ENCODE measurements at regions not wholly inside any gene's neighbourhood (a gene's known extent, or its start where the extent isn't known, plus 50 kb on each side); places are given as distances from the start of the nearest gene placed in this dataset.

- H3K4me1 Mint-ChIP-seq: peaks cover 24% of the 10 kb centered on the region
- no peaks in the 10 kb centered on the region for H3K36me3 Mint-ChIP-seq
- no peak for DNase-seq (ENCODE audit: low spot score)
- no peak overlapping the region for H3K27ac Mint-ChIP-seq
- ChIA-PET CTCF (interaction anchor here (0.5 kb wide), 1 partner anchor 41 kb away, joined by 3 read pairs; no protein-coding TSS in a partner anchor), POLR2A (interaction anchor here (0.5 kb wide), 1 partner anchor 37 kb away, joined by 3 read pairs; no protein-coding TSS in a partner anchor)
- H3K27me3 Mint-ChIP-seq (ENCODE audit: low read depth): no peaks in the 10 kb centered on the region
- ATAC-seq: no peak
- no peaks in the 10 kb centered on the region for H3K9me3 Mint-ChIP-seq
- TF ChIP-seq NR1H2 (CRISPR knock-in tag; IDR thresholded peaks at IDR 0.05) (no peak), ZBTB21 (CRISPR knock-in tag; IDR thresholded peaks at IDR 0.05; ENCODE audit: borderline replicate concordance) (no peak), TEAD4 (CRISPR knock-in tag; IDR thresholded peaks at IDR 0.05) (no peak), MAX (CRISPR knock-in tag; IDR thresholded peaks at IDR 0.05) (no peak), GRHL2 (CRISPR knock-in tag; IDR thresholded peaks at IDR 0.05; ENCODE audit: insufficient replicate concordance, severe bottlenecking) (no peak), ZNF317 (CRISPR knock-in tag; IDR thresholded peaks at IDR 0.05; ENCODE audit: borderline replicate concordance, low read depth) (no peak), ATF1 (CRISPR knock-in tag; IDR thresholded peaks at IDR 0.05) (no peak), ATF6 (CRISPR knock-in tag; IDR thresholded peaks at IDR 0.05) (no peak), RORB (CRISPR knock-in tag; IDR thresholded peaks at IDR 0.05) (no peak), RELA (CRISPR knock-in tag; IDR thresholded peaks at IDR 0.05; ENCODE audit: borderline replicate concordance) (no peak), EMX1 (CRISPR knock-in tag; IDR thresholded peaks at IDR 0.05) (no peak), FOXP4 (CRISPR knock-in tag; IDR thresholded peaks at IDR 0.05) (no peak), MXD4 (CRISPR knock-in tag; IDR thresholded peaks at IDR 0.05; ENCODE audit: borderline replicate concordance) (no peak), TCF7 (CRISPR knock-in tag; IDR thresholded peaks at IDR 0.05; ENCODE audit: low read depth) (no peak), GTF2I (CRISPR knock-in tag; conservative IDR thresholded peaks at IDR 0.05) (no peak)
- no peak overlapping the region for H3K4me3 Mint-ChIP-seq
Observed at GRCh38 chr4:71236226-71236625, 102.6 kb upstream of the SLC4A4 start.

- CTCF ChIA-PET: no interaction called here
- ATAC-seq: no peak
- no peak overlapping the region for H3K27ac Mint-ChIP-seq
- no peak overlapping the region for H3K4me3 Mint-ChIP-seq
- DNase-seq (ENCODE audit: low spot score): no peak
- no peaks in the 10 kb centered on the region for H3K27me3 Mint-ChIP-seq (ENCODE audit: low read depth)
- no peaks in the 10 kb centered on the region for H3K9me3 Mint-ChIP-seq
- H3K4me1 Mint-ChIP-seq: peaks cover 13% of the 10 kb centered on the region
- no peaks in the 10 kb centered on the region for H3K36me3 Mint-ChIP-seq
- POLR2A ChIA-PET: no interaction called here
- TF ChIP-seq IRF2 (CRISPR knock-in tag; IDR thresholded peaks at IDR 0.05; ENCODE audit: borderline replicate concordance, low read depth) (no peak), AFF4 (CRISPR knock-in tag; IDR thresholded peaks at IDR 0.05; ENCODE audit: borderline replicate concordance) (no peak), JAZF1 (CRISPR knock-in tag; IDR thresholded peaks at IDR 0.05) (no peak), ZSCAN18 (CRISPR knock-in tag; IDR thresholded peaks at IDR 0.05) (no peak), CBFB (CRISPR knock-in tag; IDR thresholded peaks at IDR 0.05; ENCODE audit: low read depth) (no peak), FOXJ3 (CRISPR knock-in tag; IDR thresholded peaks at IDR 0.05; ENCODE audit: borderline replicate concordance) (no peak), GRHL2 (CRISPR knock-in tag; IDR thresholded peaks at IDR 0.05; ENCODE audit: insufficient replicate concordance, severe bottlenecking) (no peak), ZNF317 (CRISPR knock-in tag; IDR thresholded peaks at IDR 0.05; ENCODE audit: borderline replicate concordance, low read depth) (no peak), EMX1 (CRISPR knock-in tag; IDR thresholded peaks at IDR 0.05) (no peak), SP1 (CRISPR knock-in tag; conservative IDR thresholded peaks at IDR 0.05) (no peak), CREM (CRISPR knock-in tag; IDR thresholded peaks at IDR 0.05) (no peak), NFATC4 (CRISPR knock-in tag; IDR thresholded peaks at IDR 0.05) (no peak), ATF2 (CRISPR knock-in tag; IDR thresholded peaks at IDR 0.05; ENCODE audit: borderline replicate concordance, low read depth) (no peak), TP53 (CRISPR knock-in tag; IDR thresholded peaks at IDR 0.05) (no peak)
Observed at GRCh38 chr4:71237641-71238040, 101.2 kb upstream of the SLC4A4 start.
